AG09309 (cell line): ENCODE measurements at regions not wholly inside any gene's neighbourhood (a gene's known extent, or its start where the extent isn't known, plus 50 kb on each side); places are given as distances from the start of the nearest gene placed in this dataset.
A peak's percentile ranks its signal among the peaks of the same experiment; 100 is the strongest.
"Not testable (repeated sequence)": the region's sequence is repeated elsewhere in the genome, so short reads cannot be mapped to it uniquely, and the experiment has no call there.

Experiments
- DNase-seq: peaks from one replicate; pipeline ENCODE4 v3.0.0-alpha.2; 2010; ENCODE audit warnings: low read depth
- H3K4me3 ChIP-seq: 2 replicates; pipeline ENCODE4 v1.5.1; 2011; ENCODE audit warnings: mild to moderate bottlenecking, low read depth, low read length, moderate library complexity; ENCODE audit not compliant: control insufficient read depth
- TF ChIP-seq, protein P1 (sequence below): IDR thresholded peaks from 2 replicates; pipeline ENCODE4 v1.5.1; 2011; ENCODE audit warnings: mild to moderate bottlenecking, low read depth, low read length, inconsistent platforms; ENCODE audit not compliant: insufficient read depth, control insufficient read depth; ENCODE audit errors: missing control alignments

DNA sequence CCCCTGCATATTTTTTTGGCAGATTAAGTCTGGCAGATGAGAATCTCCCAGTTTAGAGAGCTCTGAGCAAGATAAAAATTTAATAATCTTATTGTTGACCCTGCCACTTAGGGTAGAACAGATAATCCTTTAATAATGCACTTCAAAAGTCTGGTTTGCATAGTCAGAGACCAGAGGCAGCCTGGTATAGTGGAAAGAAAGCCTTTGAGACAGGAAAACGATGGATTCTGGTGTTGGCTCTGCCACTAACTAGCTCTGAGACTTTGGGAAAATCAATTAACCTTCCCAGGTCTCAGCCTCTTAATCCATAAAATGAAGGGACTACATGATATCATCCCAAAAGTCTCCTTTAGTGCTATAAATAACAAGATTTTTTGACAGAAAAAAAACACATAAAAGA lies 824.5 kb downstream of the STIM2 start:
- DNase-seq = no peak
- no peak overlapping the region for H3K4me3 ChIP-seq
- TF ChIP-seq, protein P1, sequence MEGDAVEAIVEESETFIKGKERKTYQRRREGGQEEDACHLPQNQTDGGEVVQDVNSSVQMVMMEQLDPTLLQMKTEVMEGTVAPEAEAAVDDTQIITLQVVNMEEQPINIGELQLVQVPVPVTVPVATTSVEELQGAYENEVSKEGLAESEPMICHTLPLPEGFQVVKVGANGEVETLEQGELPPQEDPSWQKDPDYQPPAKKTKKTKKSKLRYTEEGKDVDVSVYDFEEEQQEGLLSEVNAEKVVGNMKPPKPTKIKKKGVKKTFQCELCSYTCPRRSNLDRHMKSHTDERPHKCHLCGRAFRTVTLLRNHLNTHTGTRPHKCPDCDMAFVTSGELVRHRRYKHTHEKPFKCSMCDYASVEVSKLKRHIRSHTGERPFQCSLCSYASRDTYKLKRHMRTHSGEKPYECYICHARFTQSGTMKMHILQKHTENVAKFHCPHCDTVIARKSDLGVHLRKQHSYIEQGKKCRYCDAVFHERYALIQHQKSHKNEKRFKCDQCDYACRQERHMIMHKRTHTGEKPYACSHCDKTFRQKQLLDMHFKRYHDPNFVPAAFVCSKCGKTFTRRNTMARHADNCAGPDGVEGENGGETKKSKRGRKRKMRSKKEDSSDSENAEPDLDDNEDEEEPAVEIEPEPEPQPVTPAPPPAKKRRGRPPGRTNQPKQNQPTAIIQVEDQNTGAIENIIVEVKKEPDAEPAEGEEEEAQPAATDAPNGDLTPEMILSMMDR = no peak

GRCh38 chr4:27685947-27686346 lies 825.3 kb downstream of the STIM2 start:
- H3K4me3 ChIP-seq = no peak overlapping the region
- DNase-seq = no peak
- TF ChIP-seq, protein P1 = no peak

GRCh38 chr4:27692158-27692557 lies 831.5 kb downstream of the STIM2 start:
- peak; percentile 31 for DNase-seq
- TF ChIP-seq, protein P1 = peak; percentile 69
- H3K4me3 ChIP-seq = no peak overlapping the region

- H3K4me3 ChIP-seq = no peak overlapping the region
- TF ChIP-seq, protein P1 = no peak
These were observed 832.4 kb downstream of the STIM2 start for GRCh38 chr4:27692868-27693634.

DNA sequence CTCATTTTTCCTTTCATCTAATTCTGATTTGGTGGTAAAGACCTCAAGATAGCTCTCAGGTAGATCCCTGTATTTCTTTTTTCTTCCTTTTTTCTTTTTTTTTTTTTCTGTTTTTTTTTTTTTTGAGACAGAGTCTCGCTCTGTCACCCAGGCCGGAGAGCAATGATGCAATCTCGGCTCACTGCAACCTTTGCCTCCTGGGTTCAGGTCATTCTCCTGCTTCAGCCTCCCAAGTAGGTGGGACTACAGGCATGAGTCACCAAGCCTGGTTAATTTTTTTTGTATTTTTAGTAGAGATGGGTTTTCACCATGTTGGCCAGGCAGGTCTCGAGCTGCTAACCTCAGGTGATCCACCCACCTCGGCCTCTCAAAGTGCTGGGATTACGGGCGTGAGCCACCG lies 835.6 kb downstream of the STIM2 start:
- not testable (repeated sequence) for H3K4me3 ChIP-seq, DNase-seq

More at GRCh38 chr4:27692868-27693634, 832.4 kb downstream of the STIM2 start:
- DNase-seq = no peak

GRCh38 chr4:27701606-27702005 lies 841.0 kb downstream of the STIM2 start:
- TF ChIP-seq, protein P1 = no peak
- peak; percentile 43 for DNase-seq
- no peak overlapping the region for H3K4me3 ChIP-seq

GRCh38 chr4:27702730-27703431 lies 842.2 kb downstream of the STIM2 start:
- TF ChIP-seq, protein P1 = peak; percentile 36
- DNase-seq = no peak
- no peak overlapping the region for H3K4me3 ChIP-seq
